GM12878 (cell line): ENCODE measurements at regions not wholly inside any gene's neighbourhood (a gene's known extent, or its start where the extent isn't known, plus 50 kb on each side); places are given as distances from the start of the nearest gene placed in this dataset.

ENCODE experiments used
- ATAC-seq: fragments of 200-7000 bp; cut with Tn5 transposase; 3 replicates; pipeline ENCODE4 v1.9.1; 2020; ENCODE audit warnings: mild to moderate bottlenecking, moderate library complexity
- BruUV-seq: library from RNA; stranded (reverse); fragments of 400-500 nt; replicated peaks from 2 replicates; lab custom pipeline; 2021; lab: Mats Ljungman, UMichigan
- CTCF ChIA-PET: fragments of 300-600 bp; sonication (Branson Sonifier 250); formaldehyde crosslinking; extraction: SDS; loops from one replicate; lab custom pipeline; 2021; ENCODE audit warnings: inconsistent platforms; lab: Yijun Ruan, JAX
- POLR2A ChIA-PET: fragments of 350-600 bp; formaldehyde crosslinking; extraction: SDS; loops from one replicate; lab custom pipeline; 2021; ENCODE audit warnings: inconsistent platforms; lab: Charles Lee
- RAD21 ChIA-PET: fragments of 300-600 bp; sonication (Branson Sonifier 250); formaldehyde crosslinking; loops from one replicate; lab custom pipeline; 2023; ENCODE audit warnings: antibody characterized with exemption; ENCODE audit not compliant: unreplicated experiment; lab: Charles Lee
- SMC1A ChIA-PET: fragments of 300-600 bp; sonication (Branson Sonifier 250); formaldehyde crosslinking; loops from one replicate; lab custom pipeline; 2023; ENCODE audit not compliant: unreplicated experiment, uncharacterized antibody; lab: Charles Lee
- DNase-seq: peaks from one replicate; pipeline ENCODE4 v3.0.0-alpha.2; 2011; ENCODE audit warnings: low read depth, low spot score
- FAIRE-seq: peaks from 3 replicates; lab custom pipeline; 2011; peaks lifted over from hg19 to GRCh38; lab: Jason Lieb, UNC
- H2AFZ ChIP-seq: 2 replicates; pipeline ENCODE4 v1.6.0; 2011; ENCODE audit warnings: low read depth, low read length, control low read depth; ENCODE audit not compliant: control insufficient read depth
- H3K27ac ChIP-seq: 2 replicates; pipeline ENCODE4 v1.5.1; 2011; ENCODE audit warnings: control low read depth; ENCODE audit not compliant: control insufficient read depth, insufficient read depth
- H3K27me3 ChIP-seq, 2 experiments: replicated peaks in 1 of 2; 2 replicates each; pipeline versions ENCODE4 v1.6.0 to v1.6.1; 2011; ENCODE audit warnings: low read length in 1 of 2; ENCODE audit not compliant: control insufficient read depth in 2 of 2, insufficient read depth in 2 of 2
- H3K36me3 ChIP-seq, 2 experiments: 2 replicates each; pipeline ENCODE4 v1.5.1; 2011; ENCODE audit warnings: low read length in 1 of 2; ENCODE audit not compliant: control insufficient read depth in 2 of 2, insufficient read depth in 2 of 2
- H3K4me1 ChIP-seq: 2 replicates; pipeline ENCODE4 v1.6.1; 2011; ENCODE audit warnings: mild to moderate bottlenecking, low read length, moderate library complexity, mixed read lengths; ENCODE audit not compliant: control insufficient read depth, insufficient read depth
- H3K4me2 ChIP-seq: 2 replicates; pipeline ENCODE4 v1.6.0; 2011; ENCODE audit warnings: control low read depth; ENCODE audit not compliant: control insufficient read depth, insufficient read depth
- H3K4me3 ChIP-seq: fragments of 200-600 bp; sonication (generic); 2 replicates; pipeline ENCODE4 v1.5.1; 2016
- H3K79me2 ChIP-seq: 2 replicates; pipeline ENCODE4 v1.6.0; 2011; ENCODE audit warnings: low read length; ENCODE audit not compliant: control insufficient read depth, insufficient read depth
- H3K9ac ChIP-seq: 2 replicates; pipeline ENCODE4 v1.8.0; 2011; ENCODE audit warnings: low read length, control low read depth, mixed read lengths; ENCODE audit not compliant: control insufficient read depth, insufficient read depth
- H3K9me3 ChIP-seq: replicated peaks from 3 replicates; pipeline ENCODE4 v1.5.1; 2011; ENCODE audit warnings: mild to moderate bottlenecking, low read length; ENCODE audit not compliant: control insufficient read depth, insufficient read depth
- H4K20me1 ChIP-seq: 2 replicates; pipeline ENCODE4 v1.6.0; 2011; ENCODE audit not compliant: control insufficient read depth, insufficient read depth
- ATF2 ChIP-seq: IDR thresholded peaks from 2 replicates; pipeline ENCODE4 v1.6.1; 2012; ENCODE audit warnings: low read length, inconsistent platforms
- BACH1 ChIP-seq: fragments of 450-650 bp; IDR thresholded peaks from 2 replicates; pipeline ENCODE4 v1.6.1; 2017; ENCODE audit warnings: mild to moderate bottlenecking, borderline replicate concordance
- BMI1 ChIP-seq: fragments of 450-650 bp; IDR thresholded peaks from 2 replicates; pipeline ENCODE4 v1.6.1; 2016; ENCODE audit warnings: mild to moderate bottlenecking, moderate library complexity, borderline replicate concordance
- CBX5 ChIP-seq: sonication (generic); IDR thresholded peaks from 2 replicates; pipeline ENCODE4 v1.6.1; 2016; ENCODE audit warnings: low read depth, moderate library complexity, mild to moderate bottlenecking, inconsistent platforms
- EP300 ChIP-seq, 2 experiments: fragments of 150-350 bp in 1 of 2; IDR thresholded peaks; 2 replicates each; pipeline ENCODE4 v1.6.1; 2011 to 2012; ENCODE audit warnings: low read depth in 2 of 2, low read length in 2 of 2, borderline replicate concordance in 1 of 2, improper control_type of control experiment in 1 of 2, inconsistent platforms in 1 of 2; ENCODE audit not compliant: control insufficient read depth in 1 of 2
- ESRRA ChIP-seq: IDR thresholded peaks from 2 replicates; pipeline ENCODE4 v1.6.1; 2012; ENCODE audit warnings: mild to moderate bottlenecking, low read length, improper control_type of control experiment
- FOXK2 ChIP-seq: fragments of 450-650 bp; IDR thresholded peaks from 2 replicates; pipeline ENCODE4 v1.6.1; 2017; ENCODE audit warnings: mild to moderate bottlenecking, moderate library complexity
- HDAC2 ChIP-seq: fragments of 200-600 bp; sonication (generic); IDR thresholded peaks from 2 replicates; pipeline ENCODE4 v1.6.1; 2017
- KDM1A ChIP-seq: fragments of 200-600 bp; sonication (generic); IDR thresholded peaks from 2 replicates; pipeline ENCODE4 v1.6.1; 2016; ENCODE audit warnings: borderline replicate concordance
- MLLT1 ChIP-seq: fragments of 450-650 bp; IDR thresholded peaks from 2 replicates; pipeline ENCODE4 v1.6.1; 2016; ENCODE audit warnings: mild to moderate bottlenecking
- NKRF ChIP-seq: fragments of 450-650 bp; conservative IDR thresholded peaks from 2 replicates; pipeline ENCODE4 v1.6.1; 2017; ENCODE audit warnings: mild to moderate bottlenecking, moderate library complexity
- POLR2AphosphoS5 ChIP-seq: IDR thresholded peaks from 2 replicates; pipeline ENCODE4 v1.6.1; 2011; ENCODE audit warnings: mild to moderate bottlenecking, low read length, inconsistent platforms
- SIX5 ChIP-seq: IDR thresholded peaks from 2 replicates; pipeline ENCODE4 v1.6.1; 2011; ENCODE audit warnings: mild to moderate bottlenecking, low read depth, low read length, moderate library complexity; ENCODE audit not compliant: severe bottlenecking
- SREBF1 ChIP-seq: IDR thresholded peaks from 2 replicates; pipeline ENCODE4 v1.6.1; 2012; ENCODE audit warnings: mild to moderate bottlenecking, low read length
- TCF3 ChIP-seq: IDR thresholded peaks from 2 replicates; pipeline ENCODE4 v1.6.1; 2012; ENCODE audit warnings: low read depth, mild to moderate bottlenecking, low read length, borderline replicate concordance; ENCODE audit not compliant: insufficient read depth
- TCF7 ChIP-seq: IDR thresholded peaks from 2 replicates; pipeline ENCODE4 v1.6.1; 2014; ENCODE audit warnings: antibody characterized with exemption, borderline replicate concordance
- YY1 ChIP-seq: IDR thresholded peaks from 2 replicates; pipeline ENCODE4 v1.6.1; 2011; ENCODE audit warnings: low read depth, mild to moderate bottlenecking, low read length
- ZNF207 ChIP-seq: fragments of 450-650 bp; IDR thresholded peaks from 2 replicates; pipeline ENCODE4 v1.6.1; 2014; ENCODE audit warnings: antibody characterized with exemption, mild to moderate bottlenecking, borderline replicate concordance
- ZNF274 ChIP-seq: IDR thresholded peaks from one replicate; pipeline ENCODE4 v1.8.0; 2011; ENCODE audit not compliant: insufficient read length, insufficient read depth
- WGBS: methylation state at CpG from one replicate; pipeline ENCODE4 v1.1.6; 2016; ENCODE audit warnings: low lambda C conversion rate; ENCODE audit not compliant: insufficient replicate concordance, insufficient coverage; ENCODE audit errors: missing lambda C conversion rate; 5-methylcytosine and 5-hydroxymethylcytosine counted together
- in situ Hi-C: fragments of 300-500 bp; cut with MboI; formaldehyde crosslinking; loops from 9 replicates; pipeline ENCODE4 v1.14.3; 2018; ENCODE audit warnings: mixed read lengths
- intact Hi-C: fragments of 100-400 bp; cut with micrococcal nuclease; formaldehyde crosslinking; loops from one replicate; pipeline ENCODE4 v1.14.2; 2022; ENCODE audit not compliant: unreplicated experiment

- DNase-seq = no peak
- TF ChIP-seq BMI1 (no peak), ATF2 (no peak), YY1 (no peak), SREBF1 (no peak), ESRRA (no peak), BACH1 (no peak), POLR2AphosphoS5 (no peak), FOXK2 (no peak), MLLT1 (no peak), SIX5 (no peak), HDAC2 (no peak), CBX5 (no peak), EP300 (IDR thresholded peaks at IDR 0.05; ENCODE audit: borderline replicate concordance in 1 of 2, control insufficient read depth in 1 of 2, low read depth in 2 of 2, low read length in 2 of 2) (no peak), ZNF274 (no peak), TCF3 (no peak), NKRF (no peak), TCF7 (no peak), ZNF207 (no peak), KDM1A (no peak)
- POLR2A ChIA-PET = interaction anchor here (0.6 kb wide), 1 partner anchor 224 kb away, joined by 4 read pairs; no protein-coding TSS in a partner anchor
- SMC1A ChIA-PET = no interaction called here
- no peaks in the 10 kb centered on the region for H3K36me3 ChIP-seq
- no peaks in the 10 kb centered on the region for H3K4me1 ChIP-seq
- H3K4me2 ChIP-seq = no peak overlapping the region
- no peaks in the 10 kb centered on the region for H3K9me3 ChIP-seq
- no peak overlapping the region for H2AFZ ChIP-seq
- RAD21 ChIA-PET = no interaction called here
- no peaks in the 10 kb centered on the region for H3K79me2 ChIP-seq
- 57% methylated on average over 7 of the region's 7 CpGs for WGBS
- H4K20me1 ChIP-seq = no peaks in the 10 kb centered on the region
- no peaks in the 10 kb centered on the region; a peak in 1 of 4 replicates for H3K27me3 ChIP-seq
- no TSS peak for BruUV-seq
- intact Hi-C loops = loop anchor here (10.0 kb wide), 1 partner anchor 153 kb away; no protein-coding TSS in a partner anchor
- H3K27ac ChIP-seq = no peak overlapping the region
- ATAC-seq = no peak
- in situ Hi-C loops = no loop called here
- H3K4me3 ChIP-seq = no peak overlapping the region
- no peak overlapping the region for H3K9ac ChIP-seq
- no peak for FAIRE-seq
- CTCF ChIA-PET = no interaction called here
These were observed 54.3 kb upstream of the CIT start for GRCh38 chr12:119931402-119931801.
